ENCODE measurements at regions not wholly inside any gene's neighbourhood (a gene's known extent, or its start where the extent isn't known, plus 50 kb on each side); places are given as distances from the start of the nearest gene placed in this dataset.

DNA sequence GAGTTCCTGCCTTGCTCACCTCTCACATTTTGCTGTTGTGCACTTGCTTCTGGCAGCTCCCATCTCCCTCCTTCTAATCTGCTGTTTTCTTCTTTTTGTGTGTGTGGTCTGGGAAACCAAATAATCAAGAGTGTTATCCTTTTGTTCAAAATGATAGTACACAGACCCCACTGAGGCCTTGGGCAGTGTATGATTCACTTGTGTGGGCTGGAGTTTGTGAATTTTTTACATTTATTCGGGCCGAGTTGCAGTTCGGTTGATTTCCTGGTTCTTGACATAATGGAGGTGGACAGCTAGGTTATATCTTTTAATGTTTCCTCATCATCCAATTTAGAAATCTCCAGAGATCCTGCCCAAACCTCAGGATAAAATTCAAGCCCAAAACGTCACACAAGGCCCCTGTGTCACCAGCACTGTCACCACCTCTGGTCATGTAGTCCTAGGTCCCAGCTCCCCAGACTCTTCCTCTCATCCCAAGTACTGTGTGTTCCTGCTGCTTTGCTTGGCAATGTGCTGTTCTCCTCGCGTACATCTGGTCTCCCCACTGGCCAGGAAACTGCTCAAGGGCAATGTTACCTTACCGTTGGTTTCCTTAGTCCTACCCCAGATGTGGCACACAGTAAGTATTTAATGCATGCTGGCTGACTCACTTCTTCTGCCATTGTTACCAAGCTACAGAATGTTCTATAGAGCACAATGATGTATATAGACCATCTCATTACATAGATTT, 55.7 kb upstream of the PHACTR2 start:
- DNase-seq = no peak

DNA sequence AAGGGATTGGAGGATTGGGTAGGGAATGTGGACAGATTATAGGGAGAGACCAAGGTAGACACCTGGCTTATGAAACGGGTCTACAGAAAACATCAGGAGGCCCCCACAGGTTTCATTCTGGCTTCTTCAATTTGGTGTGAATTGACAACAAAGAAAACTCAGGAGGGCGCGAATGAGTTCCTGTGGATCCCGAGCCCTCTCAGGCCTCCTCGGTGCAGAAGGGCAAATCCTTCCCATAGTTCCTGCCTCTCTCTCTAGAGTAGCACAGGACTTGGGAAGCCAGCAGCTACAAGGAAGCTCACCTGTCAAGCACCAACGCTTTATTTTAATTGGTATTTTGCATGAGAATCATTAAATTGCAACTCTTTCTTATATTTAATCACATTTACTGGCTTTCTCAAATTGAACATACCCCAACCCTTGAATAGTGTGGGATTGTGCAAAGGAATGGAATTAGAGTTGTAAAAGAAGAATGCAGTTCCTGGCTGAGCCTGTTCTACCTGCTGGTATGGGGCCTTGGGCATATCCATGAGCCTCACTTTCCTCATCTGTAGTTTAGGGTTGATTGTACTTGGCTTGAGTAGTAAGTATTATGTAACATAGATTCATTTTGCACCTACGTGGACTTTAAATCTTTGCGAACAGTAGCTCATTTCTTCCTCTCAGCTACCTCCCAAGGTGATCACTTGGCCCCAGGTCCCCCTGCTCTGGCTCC, 56.4 kb upstream of the PHACTR2 start:
- DNase-seq = no peak

DNA sequence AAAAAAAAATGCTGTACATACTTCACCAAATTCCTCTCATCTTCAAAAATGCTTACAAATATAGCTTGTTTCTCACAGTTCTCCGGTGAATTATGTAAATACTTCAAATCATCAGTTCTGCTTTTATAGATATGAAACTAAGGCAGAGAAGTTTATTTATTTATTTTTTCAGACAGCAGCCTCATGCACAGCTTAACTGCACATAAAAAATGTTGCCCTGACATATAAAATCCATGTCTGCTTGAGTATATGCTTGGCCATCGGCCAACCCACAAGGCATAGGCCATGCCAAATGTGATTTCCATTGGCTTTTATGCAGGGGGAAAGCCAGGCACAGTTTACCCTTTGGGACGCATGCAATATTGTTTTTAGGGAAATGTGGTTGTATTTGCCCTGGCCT, 57.3 kb upstream of the PHACTR2 start:
- no peak for DNase-seq

DNA sequence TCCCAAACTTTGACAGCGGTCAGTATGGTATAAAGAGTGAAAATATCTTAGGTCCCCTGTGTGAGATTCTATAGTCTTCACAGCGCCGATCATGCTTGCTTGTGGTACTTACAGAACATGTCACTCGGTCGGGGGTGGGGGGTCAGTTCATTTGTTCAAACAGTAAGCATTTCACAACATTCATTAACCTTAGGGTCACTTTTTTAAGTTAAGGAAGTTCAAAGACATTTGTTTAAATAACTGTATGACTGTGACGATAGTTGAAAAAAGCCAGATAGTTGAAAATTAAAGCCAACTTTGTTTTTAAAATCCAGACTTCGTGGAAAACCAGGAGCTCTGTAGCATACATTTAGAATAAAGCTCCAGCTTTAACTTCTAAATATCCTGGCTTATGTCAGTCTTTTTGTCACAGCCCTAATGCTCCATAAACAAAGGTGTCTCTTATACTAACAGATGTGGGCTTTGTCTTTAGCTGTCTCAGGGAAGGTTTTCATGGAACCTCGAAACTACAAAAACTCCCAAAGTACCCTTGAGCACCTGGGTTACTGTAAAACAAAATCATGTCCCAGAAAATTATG, 57.9 kb upstream of the PHACTR2 start:
- DNase-seq = no peak

DNA sequence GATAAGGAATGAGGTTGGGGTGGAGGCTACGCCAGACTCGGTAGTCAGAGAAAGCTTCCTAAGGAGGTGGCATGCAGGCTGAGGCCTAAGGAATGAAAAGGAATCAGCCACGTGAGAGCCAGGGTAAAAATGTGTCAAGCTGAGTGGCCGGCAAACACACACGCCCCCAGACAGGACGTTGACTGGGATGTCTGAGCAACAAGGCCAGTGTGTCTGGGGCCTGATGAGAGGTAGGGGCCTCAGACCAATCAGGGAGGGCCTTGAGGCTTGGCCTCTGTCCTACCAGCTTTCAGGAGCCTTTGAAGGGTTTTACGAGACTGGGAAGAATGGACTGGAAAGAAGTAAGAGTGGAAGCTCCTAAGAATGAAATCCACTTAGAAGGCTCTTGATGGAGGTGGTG, 61.0 kb upstream of the PHACTR2 start:
- no peak for DNase-seq

GRCh38 chr6:143615785-143616184, 62.0 kb upstream of the PHACTR2 start:
- no peak for DNase-seq

DNA sequence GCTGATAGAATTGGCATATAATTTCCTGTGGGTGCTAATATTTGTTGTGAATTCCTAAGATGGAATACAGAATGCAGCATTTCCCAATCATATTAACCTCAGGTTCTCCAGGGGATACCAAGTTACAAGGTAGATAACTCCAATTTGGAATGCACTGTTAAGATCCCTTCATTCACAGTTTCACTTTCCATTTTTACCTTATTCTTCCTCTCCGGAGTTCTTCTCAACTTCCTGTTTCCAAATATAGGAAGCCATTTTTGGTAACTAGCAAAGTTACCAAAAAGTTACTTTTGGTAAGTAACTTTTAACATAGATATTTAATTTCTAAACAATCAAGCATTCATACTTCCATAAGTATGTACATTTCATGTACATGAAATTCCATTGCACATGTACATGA, 63.5 kb upstream of the PHACTR2 start:
- no peak for DNase-seq

DNA sequence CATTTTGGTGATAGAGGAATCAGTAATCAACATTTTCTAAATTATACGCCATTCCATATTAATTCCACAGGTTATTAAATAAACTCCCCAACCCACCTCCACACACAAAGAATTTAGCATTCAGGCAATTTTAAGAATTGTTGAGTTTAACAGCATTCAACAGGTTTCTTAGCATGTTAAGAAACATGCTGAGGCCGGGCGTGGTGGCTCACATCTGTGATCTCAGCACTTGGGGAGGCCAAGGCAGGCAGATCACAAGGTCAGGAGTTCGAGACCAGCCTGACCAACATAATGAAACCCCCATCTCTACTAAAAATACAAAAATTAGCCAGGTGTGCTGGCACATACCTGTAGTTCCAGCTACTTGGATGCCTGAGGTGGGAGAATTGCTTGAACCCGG, 64.0 kb upstream of the PHACTR2 start:
- no peak for DNase-seq

GRCh38 chr6:143612186-143612585, 65.6 kb upstream of the PHACTR2 start:
- DNase-seq = no peak

- DNase-seq = no peak
Measured at GRCh38 chr6:143611580-143611979, 66.2 kb upstream of the PHACTR2 start.

- DNase-seq = no peak
Measured at GRCh38 chr6:143609972-143610371, 67.8 kb upstream of the PHACTR2 start.

GRCh38 chr6:143609501-143609900, 68.3 kb upstream of the PHACTR2 start:
- no peak for DNase-seq

DNA sequence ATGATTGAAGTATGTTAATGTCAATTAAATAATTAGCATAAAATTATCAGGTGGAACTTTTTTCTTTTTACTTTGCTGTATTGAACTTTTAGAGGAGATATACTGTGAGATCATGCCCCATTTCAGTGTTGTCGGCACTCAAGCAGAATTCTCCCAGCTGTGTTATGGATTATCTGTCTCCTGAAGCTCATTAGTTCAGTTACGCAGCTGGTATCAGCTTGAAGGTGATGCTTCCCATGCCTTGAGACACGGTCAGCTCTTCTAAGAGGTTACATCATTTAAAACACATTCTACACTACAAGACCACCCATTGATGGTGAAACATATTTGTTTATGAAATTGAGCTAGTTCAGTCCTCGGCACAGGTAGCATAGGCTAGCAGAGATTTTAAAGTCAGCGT, 68.9 kb upstream of the PHACTR2 start:
- DNase-seq = no peak

- DNase-seq = peak; percentile 62
Measured at GRCh38 chr6:143607974-143608373, 69.8 kb upstream of the PHACTR2 start.

- DNase-seq = no peak
Measured at GRCh38 chr6:143607168-143607567, 70.6 kb upstream of the PHACTR2 start.

DNA sequence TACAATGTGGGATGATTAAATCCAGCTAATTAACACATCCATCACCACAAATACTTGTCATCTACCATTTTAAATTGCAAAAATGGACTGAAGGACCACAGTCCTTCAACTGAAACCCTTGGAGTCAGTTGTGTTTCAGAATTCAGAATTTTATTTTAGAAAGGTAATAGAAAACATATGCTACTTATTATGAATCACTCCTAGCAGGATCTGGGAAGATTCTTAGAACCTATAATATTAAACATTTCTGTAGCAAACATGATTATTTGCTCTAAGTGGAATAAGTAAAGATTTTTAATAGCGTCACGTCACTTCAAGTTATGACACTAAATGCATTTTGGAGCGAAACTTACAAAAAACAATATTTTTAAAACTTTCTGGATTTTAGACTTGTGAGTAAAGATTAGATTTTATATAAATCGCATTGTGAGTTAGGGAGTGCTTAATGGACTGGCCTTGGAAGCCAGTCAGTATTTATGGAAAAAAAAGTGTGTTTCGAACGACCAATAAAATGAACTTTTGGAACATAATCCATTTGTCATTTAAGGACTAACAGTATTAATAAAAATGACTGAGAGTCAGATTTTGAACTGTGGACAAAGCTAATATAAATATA, 71.8 kb upstream of the PHACTR2 start:
- no peak for DNase-seq

DNA sequence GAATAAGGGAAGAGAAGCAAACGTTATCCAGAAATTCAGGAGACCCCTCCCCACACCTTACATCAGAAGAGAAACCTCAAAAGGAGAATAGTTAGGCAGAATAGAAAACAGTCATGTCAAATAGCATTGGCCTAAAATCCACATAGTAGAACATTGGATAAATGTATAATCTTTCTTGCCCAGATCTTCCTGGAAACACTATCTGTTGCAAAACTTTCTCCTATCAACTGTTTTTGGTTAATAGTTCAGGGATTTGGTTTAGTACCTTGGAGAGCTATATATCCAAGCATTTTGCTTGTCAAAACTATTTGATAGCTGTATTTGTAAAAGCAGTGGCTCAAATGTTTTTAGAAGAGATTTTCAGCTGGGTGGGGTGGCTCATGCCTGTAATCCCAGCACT, 74.3 kb upstream of the PHACTR2 start:
- DNase-seq = no peak

- DNase-seq = peak; percentile 65
Measured at GRCh38 chr6:143601504-143601903, 76.3 kb upstream of the PHACTR2 start.

- no peak for DNase-seq
Measured at GRCh38 chr6:143600821-143601220, 76.9 kb upstream of the PHACTR2 start.

GRCh38 chr6:143598466-143599080, 79.2 kb upstream of the PHACTR2 start:
- no peak for DNase-seq

GRCh38 chr6:143596866-143597265, 80.9 kb upstream of the PHACTR2 start:
- DNase-seq = no peak

DNA sequence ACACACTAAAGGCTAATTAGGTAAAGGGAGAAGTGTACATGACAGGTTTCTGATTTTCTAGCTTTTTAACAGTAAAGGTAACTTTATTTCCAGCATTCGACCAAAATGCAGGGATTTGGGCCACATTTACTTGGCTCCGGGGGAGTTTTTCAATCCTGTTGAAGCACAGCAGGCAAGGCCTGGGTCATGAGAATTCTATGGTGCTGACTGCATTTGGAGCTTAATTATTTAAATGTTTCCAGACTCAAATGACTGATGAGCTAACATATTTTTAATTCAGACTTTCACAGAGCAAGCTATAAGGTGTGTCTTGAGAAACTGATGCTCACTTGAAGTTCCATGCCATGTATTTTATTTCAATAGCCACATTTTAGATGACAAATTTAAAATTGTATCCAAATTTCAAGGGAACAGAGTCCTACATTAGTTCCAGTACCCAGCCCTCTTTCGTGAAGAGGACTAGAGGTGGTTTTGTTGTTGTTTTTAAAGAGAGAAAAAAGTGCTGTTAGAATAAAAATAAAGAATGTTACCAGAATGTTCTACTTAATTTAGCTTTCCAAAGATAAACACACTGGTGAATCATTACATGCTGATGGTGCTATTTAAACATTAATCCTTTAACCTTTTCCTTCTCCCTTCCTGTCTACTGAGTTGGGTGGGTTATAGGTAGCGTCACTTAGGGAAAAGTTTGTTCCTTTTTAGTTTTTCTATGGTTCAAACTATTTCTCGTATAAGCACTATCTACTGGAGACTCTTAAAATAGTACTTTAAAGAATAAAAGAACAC, 82.3 kb upstream of the PHACTR2 start:
- no peak for DNase-seq

GRCh38 chr6:143594647-143595046, 83.1 kb upstream of the PHACTR2 start:
- DNase-seq = no peak
